GM06990 (cell line): ENCODE measurements at regions not wholly inside any gene's neighbourhood (a gene's known extent, or its start where the extent isn't known, plus 50 kb on each side); places are given as distances from the start of the nearest gene placed in this dataset.

Experiments
- DNase-seq: peaks from one replicate; pipeline ENCODE4 v3.0.0-alpha.2; 2011; ENCODE audit not compliant: insufficient read length; ENCODE audit errors: extremely low read depth
- H3K27me3 ChIP-seq: replicated peaks from 2 replicates; pipeline ENCODE4 v1.6.0; 2011; ENCODE audit warnings: low read length; ENCODE audit not compliant: control insufficient read depth, insufficient read depth
- H3K36me3 ChIP-seq: 2 replicates; pipeline ENCODE4 v1.5.1; 2011; ENCODE audit warnings: low read length; ENCODE audit not compliant: control insufficient read depth, insufficient read depth
- H3K4me3 ChIP-seq: replicated peaks from 2 replicates; pipeline ENCODE4 v1.5.1; 2011; ENCODE audit warnings: low read depth, mild to moderate bottlenecking, control low read depth, low read length
- CTCF ChIP-seq: IDR thresholded peaks from 2 replicates; pipeline ENCODE4 v1.5.1; 2011; ENCODE audit warnings: low read length, control low read depth, mild to moderate bottlenecking, inconsistent platforms; ENCODE audit not compliant: insufficient read depth, poor library complexity, severe bottlenecking

GRCh38 chr2:104758199-104758620 lies 95.7 kb upstream of the POU3F3 start:
- Histone ChIP-seq H3K27me3 (no peaks in the 10 kb centered on the region; the same call in none of the 2 replicates), H3K36me3 (no peaks in the 10 kb centered on the region), H3K4me3 (no peak overlapping the region)
- DNase-seq = no peak
- TF ChIP-seq CTCF = no peak

GRCh38 chr2:104762031-104762430 lies 91.9 kb upstream of the POU3F3 start:
- DNase-seq = no peak
- Histone ChIP-seq H3K27me3 (no peaks in the 10 kb centered on the region), H3K36me3 (no peaks in the 10 kb centered on the region), H3K4me3 (no peak overlapping the region)
- TF ChIP-seq CTCF = no peak

GRCh38 chr2:104766683-104767082 lies 87.2 kb upstream of the POU3F3 start:
- no peak for TF ChIP-seq CTCF
- H3K36me3 ChIP-seq = no peaks in the 10 kb centered on the region
- H3K27me3 ChIP-seq = no peaks in the 10 kb centered on the region
- DNase-seq = no peak
- no peak overlapping the region for H3K4me3 ChIP-seq

- no peak for TF ChIP-seq CTCF
- no peak for DNase-seq
- Histone ChIP-seq H3K4me3 (no peak overlapping the region), H3K27me3 (no peaks in the 10 kb centered on the region), H3K36me3 (no peaks in the 10 kb centered on the region)
Observed at GRCh38 chr2:104768694-104769093, 85.2 kb upstream of the POU3F3 start.

GRCh38 chr2:104769096-104769495 lies 84.8 kb upstream of the POU3F3 start:
- DNase-seq = no peak
- Histone ChIP-seq H3K36me3 (no peaks in the 10 kb centered on the region), H3K27me3 (no peaks in the 10 kb centered on the region), H3K4me3 (no peak overlapping the region)
- no peak for TF ChIP-seq CTCF

DNA sequence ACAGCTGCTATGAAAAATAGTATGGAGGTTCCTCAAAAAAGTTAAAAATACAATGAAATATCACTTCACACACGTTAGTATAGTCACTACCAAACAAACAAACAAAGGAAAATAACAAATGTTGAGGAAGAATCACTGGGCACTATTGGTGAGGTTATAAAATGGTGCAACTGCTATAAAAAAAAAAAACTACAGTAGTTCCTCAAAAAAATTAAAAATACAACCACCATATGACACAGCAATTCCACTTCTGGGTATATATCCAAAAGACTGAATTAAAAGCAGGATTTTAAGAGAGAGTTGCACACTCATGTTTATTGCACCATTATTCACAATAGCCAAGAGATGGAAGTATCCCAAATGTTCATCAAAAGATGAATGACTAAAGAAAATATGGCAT lies 80.9 kb upstream of the POU3F3 start:
- TF ChIP-seq CTCF = no peak
- no peak for DNase-seq
- Histone ChIP-seq H3K4me3 (no peak overlapping the region), H3K36me3 (no peaks in the 10 kb centered on the region), H3K27me3 (no peaks in the 10 kb centered on the region)
